Glutamatergic neuron (in vitro differentiated cells): ENCODE measurements at regions not wholly inside any gene's neighbourhood (a gene's known extent, or its start where the extent isn't known, plus 50 kb on each side); places are given as distances from the start of the nearest gene placed in this dataset.

ENCODE experiments used
- DNase-seq: peaks from one replicate; pipeline ENCODE4 v3.0.0; 2022
- H3K27ac Mint-ChIP-seq: one replicate; pipeline ENCODE4 v1.8.0; 2020; ENCODE audit warnings: mild to moderate bottlenecking, mixed read lengths, inconsistent platforms; ENCODE audit not compliant: unreplicated experiment
- H3K27me3 Mint-ChIP-seq: one replicate; pipeline ENCODE4 v1.8.0; 2020; ENCODE audit warnings: mild to moderate bottlenecking, moderate library complexity, mixed read lengths, inconsistent platforms; ENCODE audit not compliant: unreplicated experiment
- H3K36me3 Mint-ChIP-seq: one replicate; pipeline ENCODE4 v1.8.0; 2020; ENCODE audit warnings: mild to moderate bottlenecking, mixed read lengths, inconsistent platforms; ENCODE audit not compliant: unreplicated experiment
- H3K4me1 Mint-ChIP-seq: one replicate; pipeline ENCODE4 v1.8.0; 2020; ENCODE audit warnings: mild to moderate bottlenecking, low read depth, mixed read lengths, inconsistent platforms; ENCODE audit not compliant: unreplicated experiment
- H3K4me3 Mint-ChIP-seq: one replicate; pipeline ENCODE4 v1.8.0; 2020; ENCODE audit warnings: mild to moderate bottlenecking, mixed read lengths, inconsistent platforms; ENCODE audit not compliant: unreplicated experiment
- H3K9me3 Mint-ChIP-seq: one replicate; pipeline ENCODE4 v1.8.0; 2020; ENCODE audit warnings: mild to moderate bottlenecking, moderate library complexity, mixed read lengths, inconsistent platforms; ENCODE audit not compliant: unreplicated experiment
- CTCF ChIP-seq: fragments of 200-600 bp; sonication (generic); IDR thresholded peaks from one replicate; pipeline ENCODE4 v1.5.0; 2021; ENCODE audit not compliant: partially characterized antibody, unreplicated experiment

GRCh38 chr17:77474292-77474988 lies 333.7 kb downstream of the SEC14L1 start:
- H3K9me3 Mint-ChIP-seq: peaks cover 28% of the 10 kb centered on the region
- no peak for DNase-seq
- peaks cover 8% of the 10 kb centered on the region for H3K36me3 Mint-ChIP-seq
- no peak overlapping the region for H3K27ac Mint-ChIP-seq
- no peak for TF ChIP-seq CTCF
- no peak overlapping the region for H3K4me3 Mint-ChIP-seq
- peaks cover 68% of the 10 kb centered on the region for H3K4me1 Mint-ChIP-seq
- peaks cover 26% of the 10 kb centered on the region for H3K27me3 Mint-ChIP-seq

- TF ChIP-seq CTCF: no peak
- peak; percentile 14 for DNase-seq
- peaks cover 4% of the 10 kb centered on the region for H3K36me3 Mint-ChIP-seq
- H3K4me3 Mint-ChIP-seq: peak overlapping the region; percentile 30
- peaks cover 66% of the 10 kb centered on the region for H3K4me1 Mint-ChIP-seq
- peak overlapping the region; percentile 78 for H3K27ac Mint-ChIP-seq
- H3K9me3 Mint-ChIP-seq: peaks cover 27% of the 10 kb centered on the region
- peaks cover 22% of the 10 kb centered on the region for H3K27me3 Mint-ChIP-seq
These were observed 334.5 kb downstream of the SEC14L1 start for GRCh38 chr17:77475016-77475976.

- Mint-ChIP-seq H3K4me1 (peaks cover 60% of the 10 kb centered on the region), H3K27ac (peak overlapping the region; percentile 28), H3K36me3 (no peaks in the 10 kb centered on the region), H3K4me3 (no peak overlapping the region), H3K27me3 (peaks cover 20% of the 10 kb centered on the region), H3K9me3 (peaks cover 24% of the 10 kb centered on the region)
- peak; percentile 10 for DNase-seq
- TF ChIP-seq CTCF: no peak
These were observed 335.2 kb downstream of the SEC14L1 start for GRCh38 chr17:77476006-77476405.

GRCh38 chr17:77476498-77476897 lies 335.7 kb downstream of the SEC14L1 start:
- Mint-ChIP-seq H3K9me3 (peaks cover 24% of the 10 kb centered on the region), H3K4me3 (peak overlapping the region; percentile 58), H3K27ac (peak overlapping the region; percentile 28), H3K27me3 (peaks cover 22% of the 10 kb centered on the region), H3K4me1 (peaks cover 58% of the 10 kb centered on the region), H3K36me3 (no peaks in the 10 kb centered on the region)
- peak; percentile 8 for DNase-seq
- TF ChIP-seq CTCF: no peak
